Esophagus muscularis mucosa (tissue), 3 donors: ENCODE measurements at regions not wholly inside any gene's neighbourhood (a gene's known extent, or its start where the extent isn't known, plus 50 kb on each side); places are given as distances from the start of the nearest gene placed in this dataset.
"Not testable (repeated sequence)": the region's sequence is repeated elsewhere in the genome, so short reads cannot be mapped to it uniquely, and the experiment has no call there.

Source experiments
- EP300 ChIP-seq: sonication (generic); formaldehyde crosslinking; IDR thresholded peaks from one replicate; pipeline ENCODE4 v1.6.1; 2017; ENCODE audit warnings: antibody characterized with exemption
- POLR2AphosphoS5 ChIP-seq, 2 donors: sonication (generic); formaldehyde crosslinking; IDR thresholded peaks; one replicate each; pipeline ENCODE4 v1.6.1; 2017; ENCODE audit warnings: antibody characterized with exemption in 2 of 2

DNA sequence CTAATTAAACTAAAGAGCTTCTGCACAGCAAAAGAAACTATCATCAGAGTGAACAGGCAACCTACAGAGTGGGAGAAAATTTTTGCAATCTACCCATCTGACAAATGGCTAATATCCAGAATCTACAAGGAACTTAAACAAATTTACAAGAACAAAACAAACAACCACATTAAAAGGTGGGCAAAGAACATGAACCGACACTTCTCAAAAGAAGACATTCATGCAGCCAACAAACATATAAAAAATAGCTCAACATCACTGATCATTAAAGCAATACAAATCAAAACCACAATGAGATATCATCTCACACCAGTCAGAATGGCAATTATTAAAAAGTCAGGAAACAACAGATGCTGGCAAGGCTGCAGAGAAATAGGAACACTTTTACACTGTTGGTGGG lies 84.6 kb upstream of the PARP8 start:
- TF ChIP-seq POLR2AphosphoS5 (IDR thresholded peaks at IDR 0.05); EP300: not testable (repeated sequence)
